Fibroblast of the aortic adventitia (primary cell): ENCODE measurements at regions not wholly inside any gene's neighbourhood (a gene's known extent, or its start where the extent isn't known, plus 50 kb on each side); places are given as distances from the start of the nearest gene placed in this dataset.

Source experiments
- DNase-seq: peaks from one replicate; pipeline ENCODE4 v3.0.0-alpha.2; 2010; ENCODE audit warnings: low read depth
- H3K4me3 ChIP-seq: 2 replicates; pipeline ENCODE4 v1.5.1; 2011; ENCODE audit warnings: low read depth, mild to moderate bottlenecking, control low read depth, low read length, moderate library complexity
- TF ChIP-seq, protein P1 (sequence below): IDR thresholded peaks from 2 replicates; pipeline ENCODE4 v1.5.1; 2011; ENCODE audit warnings: mild to moderate bottlenecking, low read length, control low read depth, inconsistent platforms; ENCODE audit not compliant: insufficient read depth

GRCh38 chr14:53531156-53531555, 378.0 kb upstream of the DDHD1 start:
- no peak overlapping the region for H3K4me3 ChIP-seq
- DNase-seq, result no peak
- TF ChIP-seq, protein P1, sequence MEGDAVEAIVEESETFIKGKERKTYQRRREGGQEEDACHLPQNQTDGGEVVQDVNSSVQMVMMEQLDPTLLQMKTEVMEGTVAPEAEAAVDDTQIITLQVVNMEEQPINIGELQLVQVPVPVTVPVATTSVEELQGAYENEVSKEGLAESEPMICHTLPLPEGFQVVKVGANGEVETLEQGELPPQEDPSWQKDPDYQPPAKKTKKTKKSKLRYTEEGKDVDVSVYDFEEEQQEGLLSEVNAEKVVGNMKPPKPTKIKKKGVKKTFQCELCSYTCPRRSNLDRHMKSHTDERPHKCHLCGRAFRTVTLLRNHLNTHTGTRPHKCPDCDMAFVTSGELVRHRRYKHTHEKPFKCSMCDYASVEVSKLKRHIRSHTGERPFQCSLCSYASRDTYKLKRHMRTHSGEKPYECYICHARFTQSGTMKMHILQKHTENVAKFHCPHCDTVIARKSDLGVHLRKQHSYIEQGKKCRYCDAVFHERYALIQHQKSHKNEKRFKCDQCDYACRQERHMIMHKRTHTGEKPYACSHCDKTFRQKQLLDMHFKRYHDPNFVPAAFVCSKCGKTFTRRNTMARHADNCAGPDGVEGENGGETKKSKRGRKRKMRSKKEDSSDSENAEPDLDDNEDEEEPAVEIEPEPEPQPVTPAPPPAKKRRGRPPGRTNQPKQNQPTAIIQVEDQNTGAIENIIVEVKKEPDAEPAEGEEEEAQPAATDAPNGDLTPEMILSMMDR, result no peak

DNA sequence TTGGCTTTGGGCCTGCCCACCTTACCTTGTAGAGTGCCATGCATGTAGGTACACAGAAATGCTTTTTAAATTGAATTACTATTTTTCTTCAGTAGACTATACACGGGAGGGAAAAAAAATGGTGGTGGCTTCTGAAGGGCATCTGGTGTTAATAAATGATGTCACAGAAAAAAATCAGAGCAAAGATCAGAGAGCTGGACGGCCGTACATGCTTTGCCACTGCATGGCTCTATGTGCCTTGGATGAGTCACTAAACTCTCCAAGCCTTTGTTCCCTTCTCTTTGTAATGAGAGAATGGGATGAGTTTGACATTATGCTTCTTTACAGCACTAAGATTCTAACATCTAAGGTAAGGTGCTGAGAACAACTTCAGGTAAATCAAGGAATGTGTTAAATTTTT, 376.4 kb upstream of the DDHD1 start:
- TF ChIP-seq, protein P1, result no peak
- no peak for DNase-seq
- H3K4me3 ChIP-seq, result no peak overlapping the region

DNA sequence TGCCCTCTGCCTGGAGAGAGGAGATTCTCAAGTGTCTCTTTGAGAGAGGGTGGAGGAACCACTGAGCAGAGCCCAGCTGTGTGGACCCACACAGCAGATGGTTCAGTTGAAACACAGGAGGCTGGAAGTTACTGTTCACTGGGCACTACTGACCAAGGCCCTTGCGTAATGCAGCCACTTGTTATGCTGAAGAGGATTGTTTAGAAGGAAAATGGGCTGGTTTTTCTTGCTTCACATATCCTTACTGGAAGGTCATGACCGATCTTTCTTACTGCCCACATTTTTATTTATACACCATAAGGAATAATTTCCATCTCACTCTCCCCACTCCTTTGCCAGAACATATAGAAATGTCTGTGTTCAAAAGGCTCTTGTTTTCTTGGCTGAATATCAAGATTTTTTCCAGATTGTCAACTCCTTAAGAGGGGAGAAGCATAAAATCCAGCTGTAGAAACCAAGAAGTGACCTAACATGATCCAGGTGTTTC, 375.1 kb upstream of the DDHD1 start:
- no peak overlapping the region for H3K4me3 ChIP-seq
- DNase-seq, result peak; percentile 58
- TF ChIP-seq, protein P1, result no peak

DNA sequence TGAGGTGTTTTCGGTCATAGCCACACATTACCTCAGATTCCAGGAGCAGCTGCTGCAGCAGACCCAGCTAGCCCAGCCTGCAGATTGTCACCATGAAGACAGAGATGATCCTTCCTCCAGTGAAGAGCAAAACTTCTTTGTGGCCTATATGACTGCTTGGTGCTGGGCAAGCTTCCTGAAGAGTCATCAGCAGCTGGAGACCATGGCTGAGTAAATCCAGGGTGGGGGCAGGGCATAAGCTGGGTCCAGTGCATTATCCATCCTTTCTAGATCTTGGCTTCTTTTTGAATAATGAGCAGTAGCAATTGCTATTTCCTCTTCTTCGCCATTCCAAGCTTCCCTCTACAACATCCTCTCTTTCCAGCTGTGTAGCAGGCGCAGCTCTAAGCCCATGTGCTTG, 373.1 kb upstream of the DDHD1 start:
- no peak for DNase-seq
- no peak overlapping the region for H3K4me3 ChIP-seq
- TF ChIP-seq, protein P1, result no peak

GRCh38 chr14:53525608-53526007, 372.5 kb upstream of the DDHD1 start:
- TF ChIP-seq, protein P1, result no peak
- DNase-seq, result no peak

GRCh38 chr14:53524391-53524790, 371.3 kb upstream of the DDHD1 start:
- TF ChIP-seq, protein P1, result no peak
- no peak overlapping the region for H3K4me3 ChIP-seq
- no peak for DNase-seq

More at GRCh38 chr14:53525608-53526007, 372.5 kb upstream of the DDHD1 start:
- no peak overlapping the region for H3K4me3 ChIP-seq

DNA sequence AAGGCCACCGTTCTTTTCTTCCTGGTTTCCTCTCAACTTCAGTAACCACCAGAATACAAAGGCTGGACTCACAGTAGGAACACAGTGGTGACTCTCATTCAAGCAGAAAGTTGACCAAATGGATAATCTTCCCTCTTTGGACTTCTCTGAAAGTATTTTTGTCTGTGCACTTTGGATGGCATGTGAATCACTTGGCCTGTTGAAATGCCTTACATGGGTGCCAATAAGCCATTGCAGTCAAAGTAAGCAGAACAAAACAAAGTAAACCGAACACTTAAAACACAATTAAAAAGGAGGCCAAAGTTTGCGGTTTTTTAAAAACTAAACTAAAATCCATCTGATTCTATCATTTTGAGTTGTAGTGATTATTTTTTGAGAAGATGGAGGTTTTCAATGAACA, 370.1 kb upstream of the DDHD1 start:
- no peak overlapping the region for H3K4me3 ChIP-seq
- no peak for DNase-seq
- TF ChIP-seq, protein P1, result no peak
